GM19238 (cell line): ENCODE measurements at regions not wholly inside any gene's neighbourhood (a gene's known extent, or its start where the extent isn't known, plus 50 kb on each side); places are given as distances from the start of the nearest gene placed in this dataset.

Source experiments
- DNase-seq: peaks from one replicate; pipeline ENCODE4 v3.0.0; 2011; ENCODE audit warnings: low spot score; ENCODE audit not compliant: insufficient read length

DNA sequence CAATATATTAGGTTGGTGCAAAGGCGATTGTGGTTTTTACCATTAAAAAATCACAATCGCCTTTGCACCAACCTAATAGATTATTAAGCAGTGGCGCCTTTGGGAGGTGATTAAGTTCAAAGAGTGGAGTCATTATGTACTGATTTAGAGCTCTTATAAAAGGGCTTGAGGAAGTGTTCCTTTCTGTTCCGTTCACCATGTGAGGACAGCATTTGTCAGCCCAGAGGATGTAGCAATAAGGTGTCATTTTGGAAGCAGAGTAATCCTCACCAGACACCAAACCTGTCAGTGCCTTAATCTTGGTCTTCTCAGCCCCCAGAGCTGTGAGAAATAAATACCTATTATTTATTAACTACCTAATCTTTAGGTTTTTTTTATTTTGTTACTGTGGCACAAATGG lies 542.1 kb upstream of the MAN1A1 start:
- no peak for DNase-seq

DNA sequence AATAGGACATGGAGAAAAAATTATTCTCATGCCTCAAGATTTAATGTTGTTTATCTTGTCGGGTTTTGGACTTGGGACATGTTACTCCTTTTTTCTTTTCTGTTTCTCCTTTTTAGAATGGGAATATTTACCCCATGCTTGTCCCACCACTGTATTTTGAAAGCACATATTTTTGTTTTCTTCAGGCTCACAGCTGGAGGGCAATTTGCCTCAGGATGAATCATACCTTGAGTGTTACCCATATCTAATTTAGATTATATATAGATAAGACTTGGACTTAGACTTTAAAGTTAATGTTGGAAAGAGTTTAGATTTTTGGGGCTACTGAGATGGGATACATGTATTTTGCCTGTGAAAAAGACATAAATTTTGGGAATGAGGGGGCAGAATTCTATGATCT lies 541.6 kb upstream of the MAN1A1 start:
- DNase-seq = no peak

DNA sequence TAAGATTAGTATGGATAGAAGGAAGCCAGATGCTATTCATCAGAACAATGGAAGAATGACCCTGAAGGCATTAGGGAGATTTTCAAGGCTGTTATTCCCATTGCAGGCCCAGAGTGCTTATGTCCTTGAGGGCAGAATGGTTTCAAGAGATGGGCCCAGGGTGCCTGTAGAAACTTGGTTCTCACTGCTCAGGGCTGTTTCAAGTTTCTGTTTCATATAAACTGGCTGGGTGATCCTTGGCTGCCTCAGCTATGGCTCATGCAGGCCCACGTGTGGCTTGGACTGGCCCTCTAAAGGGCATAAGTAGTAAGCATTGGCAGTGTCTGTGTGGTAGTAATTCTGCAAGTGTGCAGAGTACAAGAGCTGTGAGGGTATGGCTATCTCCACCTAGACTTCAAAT lies 540.9 kb upstream of the MAN1A1 start:
- no peak for DNase-seq

DNA sequence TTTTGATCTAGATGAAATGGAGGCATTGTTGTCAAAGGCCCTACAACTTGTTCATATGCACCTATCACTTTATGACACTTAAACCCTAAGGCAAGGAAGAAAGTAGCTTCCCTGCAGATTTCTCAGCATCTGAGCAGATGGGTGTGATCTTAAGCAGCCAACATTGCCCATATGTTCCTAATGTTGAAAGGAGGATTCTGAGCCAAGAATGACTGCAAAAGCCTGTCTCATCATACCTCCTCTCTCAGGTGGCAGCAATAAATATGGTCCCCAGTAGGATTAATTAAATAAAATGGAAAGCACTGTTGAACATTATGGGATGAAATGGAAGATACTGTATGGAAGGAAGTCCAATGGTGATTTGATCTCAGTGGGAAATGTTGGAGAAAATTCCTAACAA lies 538.1 kb upstream of the MAN1A1 start:
- no peak for DNase-seq

DNA sequence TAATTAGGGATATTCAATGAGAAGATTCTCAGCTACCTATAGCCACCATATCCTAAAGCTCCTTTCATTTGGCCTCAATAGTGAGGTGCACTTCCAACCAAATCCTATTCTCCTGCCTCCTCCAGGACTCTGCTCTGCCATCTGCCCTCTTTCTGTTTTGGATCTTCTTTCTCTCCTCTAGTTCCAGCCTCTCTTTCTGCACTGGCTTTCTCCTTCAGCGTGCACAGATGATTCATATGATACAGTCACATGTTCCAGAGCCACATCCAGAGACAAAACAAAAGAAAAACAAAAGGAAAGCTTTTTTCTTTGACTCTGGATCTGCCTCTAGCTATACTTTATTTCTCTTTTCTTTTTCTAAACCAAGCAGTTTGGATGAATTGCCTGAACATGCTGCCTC lies 531.9 kb upstream of the MAN1A1 start:
- DNase-seq = no peak

- no peak for DNase-seq
Measured at GRCh38 chr6:119880840-119881239, 531.3 kb upstream of the MAN1A1 start.

- DNase-seq = no peak
Measured at GRCh38 chr6:119879731-119880130, 530.2 kb upstream of the MAN1A1 start.

- DNase-seq = no peak
Measured at GRCh38 chr6:119874381-119874780, 524.8 kb upstream of the MAN1A1 start.

- no peak for DNase-seq
Measured at GRCh38 chr6:119873107-119873506, 523.5 kb upstream of the MAN1A1 start.

GRCh38 chr6:119871520-119871919 lies 522.0 kb upstream of the MAN1A1 start:
- DNase-seq = no peak

GRCh38 chr6:119865466-119866350 lies 516.1 kb upstream of the MAN1A1 start:
- DNase-seq = no peak

DNA sequence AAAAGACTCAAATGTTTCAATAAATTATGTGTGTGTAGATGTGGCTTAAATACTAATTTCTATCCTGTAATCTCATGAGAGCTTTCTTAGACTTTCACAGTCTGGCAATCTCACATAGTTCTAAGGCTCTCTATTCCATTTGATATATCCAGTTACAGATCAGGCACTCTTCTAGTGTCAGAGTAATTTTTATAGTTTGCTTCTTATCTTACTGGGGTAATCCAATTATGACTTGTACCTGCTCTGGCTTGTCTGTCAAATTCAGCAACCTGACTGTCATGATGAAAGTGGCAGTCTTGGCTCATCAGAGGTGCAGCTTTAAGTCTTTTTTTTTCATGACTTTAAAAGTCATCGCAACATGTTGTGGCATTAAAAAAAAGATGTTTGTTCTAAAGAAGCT lies 513.2 kb upstream of the MAN1A1 start:
- no peak for DNase-seq

- DNase-seq = no peak
Measured at GRCh38 chr6:119858901-119859300, 509.3 kb upstream of the MAN1A1 start.

GRCh38 chr6:119856136-119856535 lies 506.6 kb upstream of the MAN1A1 start:
- DNase-seq = no peak

DNA sequence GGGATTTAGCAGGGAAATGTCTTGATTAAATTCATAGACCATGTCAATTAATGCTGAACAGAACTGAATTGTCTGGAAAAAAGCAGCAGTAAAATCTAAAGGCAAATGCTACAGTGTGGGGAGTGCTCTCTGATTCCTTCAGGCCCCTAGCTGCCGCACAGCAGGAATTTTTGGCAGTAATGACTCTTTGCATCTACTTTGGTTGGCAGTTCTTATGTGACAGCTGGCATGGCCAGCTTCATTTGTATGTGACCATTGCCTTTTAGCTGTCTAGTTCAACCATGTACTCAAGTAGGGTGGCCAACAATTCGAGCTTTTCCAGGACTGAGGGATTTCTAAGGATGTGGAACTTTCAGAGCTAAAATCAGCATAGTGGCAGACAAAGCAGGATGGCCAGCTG lies 499.1 kb upstream of the MAN1A1 start:
- DNase-seq = no peak

DNA sequence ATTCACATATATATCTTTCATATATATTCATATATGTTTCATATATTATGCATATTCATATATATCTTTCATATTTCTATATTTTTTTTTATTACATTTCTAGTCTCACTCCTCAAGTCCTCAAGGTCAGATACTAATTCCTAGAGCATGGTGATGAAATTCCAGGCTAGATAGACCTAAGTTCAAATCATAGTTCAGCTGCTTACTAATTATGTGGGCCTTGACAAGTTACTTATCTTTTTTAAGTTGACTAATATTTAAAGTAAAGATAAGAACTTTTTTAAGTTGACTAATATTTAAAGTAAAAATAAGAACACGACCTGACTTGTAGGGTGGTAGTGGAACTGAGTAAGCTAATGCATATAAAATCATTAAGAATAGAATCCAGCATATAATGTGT lies 495.6 kb upstream of the MAN1A1 start:
- DNase-seq = no peak

DNA sequence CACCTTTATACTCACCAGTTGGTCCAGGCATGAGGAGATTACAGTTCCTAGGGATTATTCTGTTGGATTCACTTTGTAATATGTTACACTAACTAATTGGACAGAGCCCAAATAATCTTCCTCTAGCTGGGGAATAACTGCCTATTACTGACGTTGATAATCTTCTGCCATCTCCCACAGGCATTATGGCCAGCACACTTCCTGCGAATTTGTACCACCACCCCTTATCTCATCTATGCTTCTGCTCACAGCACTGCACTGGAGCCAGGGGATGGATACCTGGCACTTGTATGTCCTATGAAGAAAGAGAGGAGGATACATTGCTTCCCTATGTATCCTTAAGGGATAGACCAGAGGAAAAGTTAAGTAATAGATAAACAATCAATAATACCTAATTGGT lies 494.8 kb upstream of the MAN1A1 start:
- DNase-seq = no peak

- no peak for DNase-seq
Measured at GRCh38 chr6:119842191-119842590, 492.6 kb upstream of the MAN1A1 start.

- no peak for DNase-seq
Measured at GRCh38 chr6:119838043-119838442, 488.5 kb upstream of the MAN1A1 start.

- DNase-seq = no peak
Measured at GRCh38 chr6:119834418-119834817, 484.9 kb upstream of the MAN1A1 start.

GRCh38 chr6:119832411-119832810 lies 482.9 kb upstream of the MAN1A1 start:
- no peak for DNase-seq

GRCh38 chr6:119830494-119831295 lies 481.1 kb upstream of the MAN1A1 start:
- DNase-seq = no peak

DNA sequence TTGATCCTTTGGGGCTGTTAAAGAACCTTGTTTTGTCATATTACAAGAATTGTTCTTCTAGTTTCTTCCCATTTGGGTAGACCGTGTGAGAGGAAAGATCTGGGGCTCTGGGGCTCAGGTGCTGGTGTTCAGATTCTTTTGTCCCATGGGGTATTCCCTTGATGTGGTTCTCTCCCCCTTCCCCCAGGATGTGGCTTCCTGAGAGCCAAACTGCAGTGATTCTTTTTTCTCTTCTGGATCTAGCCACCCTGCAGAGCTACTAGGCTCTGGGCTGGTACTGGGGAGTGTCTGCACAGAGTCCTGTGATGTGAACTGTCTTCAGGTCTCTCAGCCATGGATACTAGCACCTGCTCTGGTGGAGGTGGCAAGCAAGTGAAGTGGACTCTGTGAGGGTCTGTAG lies 480.5 kb upstream of the MAN1A1 start:
- DNase-seq = no peak
